ENCODE measurements at regions not wholly inside any gene's neighbourhood (a gene's known extent, or its start where the extent isn't known, plus 50 kb on each side); places are given as distances from the start of the nearest gene placed in this dataset.

- no peak overlapping the region for H3K4me3 ChIP-seq
Measured at GRCh38 chr16:13314633-13315032, 413.2 kb downstream of the SHISA9 start.

DNA sequence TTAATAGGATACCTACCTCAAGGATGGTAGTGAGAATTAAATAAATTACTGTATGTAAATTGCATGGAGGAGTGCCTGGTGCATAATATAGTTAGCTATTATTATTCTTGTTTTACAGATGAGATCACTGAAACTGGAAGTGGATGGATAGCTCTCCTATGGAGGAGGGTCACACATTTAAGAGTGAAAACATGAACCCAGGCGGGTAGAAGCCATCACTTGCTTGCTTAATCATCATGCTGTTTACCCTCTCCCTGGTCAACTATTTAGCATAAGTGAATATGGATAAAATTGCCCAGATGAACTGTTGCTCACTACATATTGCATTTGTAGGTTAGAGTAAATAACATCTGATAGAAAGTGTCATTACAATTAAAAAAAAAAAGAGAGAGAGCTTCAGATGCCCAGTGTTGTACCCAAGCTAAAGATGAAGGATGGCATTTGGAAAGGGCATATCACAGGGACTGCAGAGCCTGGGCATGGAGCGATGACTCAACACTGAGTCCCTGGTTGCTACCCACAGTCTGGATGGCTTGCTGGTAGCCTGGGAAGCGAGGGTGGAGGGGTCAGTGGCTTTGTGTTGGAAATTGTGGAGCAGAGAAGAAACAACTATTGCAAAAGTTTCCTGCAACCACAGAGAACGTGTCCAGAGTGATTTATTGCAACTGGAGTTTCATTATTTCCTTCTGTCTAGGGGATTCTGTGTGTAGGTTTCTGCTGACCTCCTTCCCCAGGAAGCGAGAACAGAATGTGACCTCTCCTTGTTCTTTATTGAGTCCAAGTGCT lies 414.4 kb downstream of the SHISA9 start:
- H3K27ac ChIP-seq = no peak overlapping the region
- H3K9me3 ChIP-seq = no peaks in the 10 kb centered on the region
- TF ChIP-seq, protein P1, sequence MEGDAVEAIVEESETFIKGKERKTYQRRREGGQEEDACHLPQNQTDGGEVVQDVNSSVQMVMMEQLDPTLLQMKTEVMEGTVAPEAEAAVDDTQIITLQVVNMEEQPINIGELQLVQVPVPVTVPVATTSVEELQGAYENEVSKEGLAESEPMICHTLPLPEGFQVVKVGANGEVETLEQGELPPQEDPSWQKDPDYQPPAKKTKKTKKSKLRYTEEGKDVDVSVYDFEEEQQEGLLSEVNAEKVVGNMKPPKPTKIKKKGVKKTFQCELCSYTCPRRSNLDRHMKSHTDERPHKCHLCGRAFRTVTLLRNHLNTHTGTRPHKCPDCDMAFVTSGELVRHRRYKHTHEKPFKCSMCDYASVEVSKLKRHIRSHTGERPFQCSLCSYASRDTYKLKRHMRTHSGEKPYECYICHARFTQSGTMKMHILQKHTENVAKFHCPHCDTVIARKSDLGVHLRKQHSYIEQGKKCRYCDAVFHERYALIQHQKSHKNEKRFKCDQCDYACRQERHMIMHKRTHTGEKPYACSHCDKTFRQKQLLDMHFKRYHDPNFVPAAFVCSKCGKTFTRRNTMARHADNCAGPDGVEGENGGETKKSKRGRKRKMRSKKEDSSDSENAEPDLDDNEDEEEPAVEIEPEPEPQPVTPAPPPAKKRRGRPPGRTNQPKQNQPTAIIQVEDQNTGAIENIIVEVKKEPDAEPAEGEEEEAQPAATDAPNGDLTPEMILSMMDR (IDR thresholded peaks at IDR 0.05) = no peak
- intact Hi-C loops (cut with DNase I) = no loop called here
- DNase-seq (no peak), ATAC-seq (peak; percentile 26)
- H3K27me3 ChIP-seq = no peaks in the 10 kb centered on the region
- no peaks in the 10 kb centered on the region for H3K4me1 ChIP-seq
- no peaks in the 10 kb centered on the region for H3K36me3 ChIP-seq
- H3K4me3 ChIP-seq = no peak overlapping the region

More at GRCh38 chr16:13314633-13315032, 413.2 kb downstream of the SHISA9 start:
- TF ChIP-seq, protein P1 (IDR thresholded peaks at IDR 0.05) = no peak
- H3K27ac ChIP-seq = no peak overlapping the region
- no peaks in the 10 kb centered on the region for H3K4me1 ChIP-seq
- intact Hi-C loops (cut with DNase I) = no loop called here
- DNase-seq = no peak
- H3K36me3 ChIP-seq = no peaks in the 10 kb centered on the region
- no peaks in the 10 kb centered on the region for H3K27me3 ChIP-seq
- ATAC-seq = no peak
- no peaks in the 10 kb centered on the region for H3K9me3 ChIP-seq

GRCh38 chr16:13322336-13322735 lies 420.9 kb downstream of the SHISA9 start:
- TF ChIP-seq, protein P1 (IDR thresholded peaks at IDR 0.05) = no peak
- Histone ChIP-seq H3K27ac (no peak overlapping the region), H3K4me1 (no peaks in the 10 kb centered on the region), H3K9me3 (no peaks in the 10 kb centered on the region), H3K36me3 (no peaks in the 10 kb centered on the region), H3K4me3 (no peak overlapping the region), H3K27me3 (no peaks in the 10 kb centered on the region)
- ATAC-seq (no peak), DNase-seq (no peak)
- intact Hi-C loops (cut with DNase I) = no loop called here

- DNase-seq (no peak), ATAC-seq (no peak)
- Histone ChIP-seq H3K9me3 (no peaks in the 10 kb centered on the region), H3K4me3 (no peak overlapping the region), H3K4me1 (no peaks in the 10 kb centered on the region), H3K27ac (no peak overlapping the region), H3K27me3 (no peaks in the 10 kb centered on the region), H3K36me3 (no peaks in the 10 kb centered on the region)
- intact Hi-C loops (cut with DNase I) = no loop called here
- TF ChIP-seq, protein P1 (IDR thresholded peaks at IDR 0.05) = no peak
Measured at GRCh38 chr16:13324851-13325250, 423.5 kb downstream of the SHISA9 start.

DNA sequence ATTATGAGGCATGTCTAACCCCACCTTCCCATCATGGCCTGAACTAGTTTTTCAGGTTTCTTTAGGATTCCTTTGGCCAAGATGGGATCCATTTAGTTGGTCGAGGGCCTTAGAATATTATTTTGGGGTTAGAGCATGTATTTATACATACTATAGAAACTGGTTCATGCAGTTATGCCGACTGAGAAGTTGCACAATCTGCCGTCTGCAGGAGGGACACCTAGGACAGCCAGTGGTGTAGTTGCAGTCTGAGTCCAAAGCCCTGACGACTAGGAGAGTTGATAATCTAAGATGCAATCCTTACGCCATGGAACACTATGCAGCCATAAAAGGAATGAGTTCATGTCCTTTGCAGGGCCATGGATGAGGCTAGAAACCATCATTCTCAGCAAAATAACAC lies 424.0 kb downstream of the SHISA9 start:
- H3K4me3 ChIP-seq = no peak overlapping the region
- TF ChIP-seq, protein P1 (IDR thresholded peaks at IDR 0.05) = no peak
- H3K4me1 ChIP-seq = no peaks in the 10 kb centered on the region
- H3K27me3 ChIP-seq = no peaks in the 10 kb centered on the region
- intact Hi-C loops (cut with DNase I) = no loop called here
- DNase-seq = no peak
- no peak overlapping the region for H3K27ac ChIP-seq
- H3K36me3 ChIP-seq = no peaks in the 10 kb centered on the region
- no peaks in the 10 kb centered on the region for H3K9me3 ChIP-seq
- no peak for ATAC-seq

Data from upper lobe of right lung (tissue), 1 donor.